Small intestine (tissue), 7 donors: ENCODE measurements at regions not wholly inside any gene's neighbourhood (a gene's known extent, or its start where the extent isn't known, plus 50 kb on each side); places are given as distances from the start of the nearest gene placed in this dataset.

Experiments used
- DNase-seq, 2 donors: peaks; one replicate each; pipeline versions ENCODE4 v3.0.0 to v3.0.0-alpha.2; 2013
- FAIRE-seq: peaks from 2 replicates; lab custom pipeline; 2012; peaks lifted over from hg19 to GRCh38; lab: Jason Lieb, UNC
- H3K27ac ChIP-seq, 3 donors: one replicate each; pipeline ENCODE4 v1.5.1; 2013; ENCODE audit warnings: low read length in 2 of 3, mild to moderate bottlenecking in 2 of 3, control low read depth in 1 of 3, inconsistent platforms in 1 of 3, low read depth in 1 of 3, moderate library complexity in 1 of 3
- H3K27me3 ChIP-seq, 3 donors: one replicate each; pipeline ENCODE4 v1.6.1; 2013; ENCODE audit warnings: low read length in 3 of 3, inconsistent platforms in 1 of 3; ENCODE audit not compliant: control insufficient read depth in 3 of 3, insufficient read depth in 3 of 3
- H3K36me3 ChIP-seq, 3 donors: one replicate each; pipeline ENCODE4 v1.6.1; 2013; ENCODE audit warnings: low read length in 3 of 3, inconsistent platforms in 1 of 3, low read depth in 1 of 3, mild to moderate bottlenecking in 1 of 3, moderate library complexity in 1 of 3; ENCODE audit not compliant: control insufficient read depth in 3 of 3, insufficient read depth in 2 of 3
- H3K4me1 ChIP-seq, 3 donors: one replicate each; pipeline ENCODE4 v1.6.1; 2013; ENCODE audit warnings: low read length in 2 of 3, inconsistent platforms in 1 of 3, low read depth in 1 of 3, mild to moderate bottlenecking in 1 of 3, moderate library complexity in 1 of 3; ENCODE audit not compliant: control insufficient read depth in 3 of 3, insufficient read depth in 2 of 3
- H3K4me3 ChIP-seq, 3 donors: one replicate each; pipeline ENCODE4 v1.5.1; 2013; ENCODE audit warnings: low read length in 3 of 3, control low read depth in 1 of 3, inconsistent platforms in 1 of 3, low read depth in 1 of 3, mild to moderate bottlenecking in 1 of 3, moderate library complexity in 1 of 3
- H3K9me3 ChIP-seq, 2 donors: one replicate each; pipeline ENCODE4 v1.6.1; 2013; ENCODE audit warnings: low read depth in 1 of 2, low read length in 1 of 2; ENCODE audit not compliant: control insufficient read depth in 2 of 2, insufficient read depth in 1 of 2
- WGBS, 3 donors: extraction: QIAGEN DNeasy Blood & Tissue Kit; methylation state at CpG; one replicate each; pipeline ENCODE4 v1.1.7; 2013; 5-methylcytosine and 5-hydroxymethylcytosine counted together
- donor health status: healthy with polysubstance abuse.
- donor health status: control.
- donor health status: control.
- donor health status: Bipolar disorder and iron deficiency.
- donor health status: healthy.

DNA sequence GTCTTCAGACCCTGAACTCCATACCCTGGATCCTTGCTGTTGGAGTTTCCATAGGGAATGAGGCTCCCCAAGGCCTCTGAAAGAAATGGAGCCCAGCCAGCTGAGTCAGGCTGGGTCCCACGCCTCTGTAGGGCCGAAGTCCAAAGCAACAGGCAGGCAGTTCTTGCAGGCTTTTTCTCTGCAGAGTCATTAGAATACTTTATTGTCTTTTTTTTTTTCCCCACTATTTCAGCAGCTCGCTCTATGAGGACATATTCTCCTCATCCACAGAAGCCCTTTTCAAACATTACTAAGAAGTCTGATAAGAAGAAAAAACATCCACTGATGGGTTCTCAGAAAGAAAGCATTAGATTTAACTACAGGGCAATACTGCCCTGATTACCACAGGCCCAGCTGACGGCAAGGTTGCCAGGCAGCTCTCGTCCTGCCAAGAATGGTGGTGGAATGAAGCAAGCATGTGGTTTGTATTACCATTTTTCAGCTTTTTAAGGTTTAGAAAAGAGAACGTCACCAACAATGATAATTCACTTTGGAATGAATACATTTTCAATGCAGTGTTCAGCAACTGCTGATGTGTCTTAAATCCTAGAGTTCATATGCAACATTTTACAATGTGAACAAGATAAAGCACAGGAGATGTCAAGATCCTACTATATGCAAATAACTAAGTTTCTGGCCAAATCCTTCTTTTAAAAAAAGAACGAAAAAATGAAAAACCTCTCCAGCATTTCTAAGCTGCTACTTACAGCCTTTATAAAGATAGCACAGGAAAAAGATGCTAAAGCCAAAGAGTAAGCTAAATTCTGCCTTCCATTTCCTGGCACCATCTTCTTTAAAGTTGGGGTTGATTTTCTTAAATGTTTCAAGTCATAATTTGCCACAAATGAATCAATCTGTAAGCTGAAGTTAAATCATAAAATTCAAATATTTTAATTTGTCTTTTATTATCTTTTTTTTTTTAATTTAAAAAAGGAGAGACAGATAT lies 223.6 kb upstream of the CITED2 start:
- H3K4me1 ChIP-seq: peaks cover 4 to 41% (median 6%) of the 10 kb centered on the region in 3 donors
- H3K36me3 ChIP-seq: no peaks in the 10 kb centered on the region
- H3K4me3 ChIP-seq: no peak overlapping the region
- H3K27me3 ChIP-seq: no peaks in the 10 kb centered on the region
- 19 to 40% (median 25%) methylated on average over 7 of the region's 7 CpGs for WGBS, 3 donors
- H3K27ac ChIP-seq: peak overlapping the region; percentile 81 to 89 (median 83)
- no peaks in the 10 kb centered on the region for H3K9me3 ChIP-seq
- FAIRE-seq: no peak
- peak; percentile 94 to 95 for DNase-seq

DNA sequence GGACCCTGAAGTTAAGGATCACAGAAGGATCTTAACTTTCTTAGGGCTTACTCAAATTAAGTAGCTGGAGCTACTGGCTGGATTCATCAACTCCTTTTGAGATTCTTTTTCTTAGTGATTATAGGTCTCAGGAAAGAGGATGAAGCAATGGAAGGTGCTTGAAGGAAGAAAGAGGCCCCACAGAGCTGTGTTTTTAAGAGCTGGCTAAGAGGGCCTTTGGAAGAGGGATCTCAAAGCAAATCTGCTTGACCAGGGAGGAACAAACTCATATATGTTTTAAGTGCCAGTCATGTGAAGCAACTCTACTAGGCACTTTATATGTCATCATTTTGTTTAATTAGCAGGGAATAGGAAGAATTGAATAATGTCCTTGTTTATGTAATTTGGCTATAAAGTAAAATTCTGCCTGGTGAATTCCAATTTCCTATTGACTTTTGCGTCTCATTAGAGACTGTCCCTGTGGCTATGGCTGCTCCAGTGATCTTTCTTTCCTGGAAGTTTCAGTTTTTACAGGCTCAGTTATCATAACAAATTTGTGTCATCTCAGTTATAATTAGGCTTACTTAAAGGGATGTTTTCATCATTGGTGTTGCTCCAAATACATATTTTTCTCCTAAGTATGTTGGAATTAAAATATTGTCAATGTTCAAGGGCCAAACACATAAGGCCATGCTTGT lies 222.8 kb upstream of the CITED2 start:
- Histone ChIP-seq H3K9me3 (no peaks in the 10 kb centered on the region), H3K4me3 (no peak overlapping the region), H3K36me3 (no peaks in the 10 kb centered on the region), H3K4me1 (peaks cover 4 to 49% (median 6%) of the 10 kb centered on the region in 3 donors), H3K27ac (peak overlapping the region; percentile 72 to 89 (median 83)), H3K27me3 (no peaks in the 10 kb centered on the region)
- DNase-seq: no peak
- FAIRE-seq: no peak
- 27 to 54% (median 52%) methylated on average over 1 of the region's 1 CpG for WGBS, 3 donors

DNA sequence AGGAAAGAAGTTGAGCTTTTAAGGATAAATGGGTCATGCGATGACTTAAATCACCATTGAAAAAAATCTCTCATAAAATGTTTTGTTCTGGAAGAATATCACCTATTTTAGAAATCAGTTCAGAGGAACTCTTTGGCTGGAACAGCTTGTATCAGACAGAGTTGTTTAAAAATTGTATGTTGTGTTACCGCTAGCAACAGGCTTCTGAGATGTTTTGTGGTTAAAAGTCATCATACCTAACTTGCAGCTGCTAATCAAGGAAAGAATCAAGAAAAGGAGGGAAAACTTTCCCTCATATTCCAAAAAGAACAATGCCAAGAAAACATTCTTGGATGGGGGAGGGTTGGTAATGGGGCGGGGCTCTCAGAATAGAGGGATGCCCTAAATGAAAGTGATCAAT lies 220.7 kb upstream of the CITED2 start:
- no peaks in the 10 kb centered on the region for H3K27me3 ChIP-seq
- no peaks in the 10 kb centered on the region for H3K36me3 ChIP-seq
- WGBS, 3 donors: 86 to 93% (median 87%) methylated on average over 3 of the region's 3 CpGs
- no peak for FAIRE-seq
- peak overlapping the region in 1 of 3 donors; percentile 47 for H3K27ac ChIP-seq
- peaks cover 4 to 59% (median 9%) of the 10 kb centered on the region in 3 donors for H3K4me1 ChIP-seq
- H3K4me3 ChIP-seq: no peak overlapping the region
- DNase-seq: no peak
- no peaks in the 10 kb centered on the region for H3K9me3 ChIP-seq

DNA sequence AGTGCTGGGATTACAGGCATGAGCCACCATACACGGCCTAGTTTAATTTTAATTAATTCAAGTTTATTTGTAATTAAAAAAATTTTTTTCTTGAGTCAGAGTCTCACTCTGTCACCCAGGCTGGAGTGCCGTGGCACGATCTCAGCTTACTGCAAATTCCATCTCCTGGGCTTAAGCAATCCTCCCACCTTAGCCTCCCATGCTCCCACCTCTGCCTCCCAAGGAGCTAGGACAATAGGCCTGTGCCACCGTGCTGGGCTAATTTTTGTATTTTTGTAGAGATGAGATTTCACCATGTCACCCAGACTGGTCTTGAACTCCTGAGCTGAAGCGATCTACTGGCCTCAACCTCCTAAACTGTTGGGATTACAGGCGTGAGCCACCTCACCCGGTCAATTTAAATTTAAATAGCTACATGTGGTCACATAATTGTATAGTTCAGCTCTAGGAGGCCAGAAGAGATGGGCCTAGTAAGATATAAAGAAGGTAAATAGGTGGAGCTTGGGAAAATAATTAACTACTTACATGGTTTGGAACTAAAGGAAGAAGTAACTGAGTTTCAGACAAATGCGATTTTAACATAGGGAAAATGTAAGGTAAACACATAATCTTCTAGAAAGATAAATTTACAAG lies 220.0 kb upstream of the CITED2 start:
- FAIRE-seq: no peak
- Histone ChIP-seq H3K27me3 (no peaks in the 10 kb centered on the region), H3K4me1 (peaks cover 4 to 67% (median 13%) of the 10 kb centered on the region in 3 donors), H3K27ac (peak overlapping the region in 1 of 3 donors; percentile 47), H3K4me3 (no peak overlapping the region), H3K9me3 (no peaks in the 10 kb centered on the region), H3K36me3 (no peaks in the 10 kb centered on the region)
- DNase-seq: no peak
- whole genome bisulfite sequencing, 3 donors: 81 to 87% (median 86%) methylated on average over 8 of the region's 8 CpGs

DNA sequence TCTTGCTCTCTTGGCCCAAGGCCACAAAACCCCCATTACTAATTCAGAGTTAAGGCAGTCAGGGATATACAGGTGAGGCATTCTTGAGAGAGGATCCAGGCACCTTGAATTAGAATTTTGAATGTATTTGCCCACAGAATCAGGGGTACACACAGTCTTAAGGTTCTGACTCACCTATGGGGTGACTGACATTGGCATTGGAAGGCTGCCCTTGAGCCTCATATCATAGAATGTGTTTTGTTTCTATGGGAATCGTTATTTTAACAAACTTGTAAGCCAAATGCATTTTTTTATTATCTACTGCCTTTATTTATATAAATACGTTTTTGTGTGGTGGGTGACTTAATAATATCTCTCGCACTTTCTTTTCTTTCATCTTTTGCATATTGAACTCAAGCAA lies 218.6 kb upstream of the CITED2 start:
- DNase-seq: no peak
- H3K36me3 ChIP-seq: no peaks in the 10 kb centered on the region
- FAIRE-seq: no peak
- 88 to 91% (median 89%) methylated on average over 3 of the region's 3 CpGs for WGBS, 3 donors
- no peak overlapping the region for H3K4me3 ChIP-seq
- no peaks in the 10 kb centered on the region for H3K9me3 ChIP-seq
- H3K27me3 ChIP-seq: no peaks in the 10 kb centered on the region
- H3K27ac ChIP-seq: no peak overlapping the region
- peaks cover 4 to 68% (median 13%) of the 10 kb centered on the region in 3 donors for H3K4me1 ChIP-seq

DNA sequence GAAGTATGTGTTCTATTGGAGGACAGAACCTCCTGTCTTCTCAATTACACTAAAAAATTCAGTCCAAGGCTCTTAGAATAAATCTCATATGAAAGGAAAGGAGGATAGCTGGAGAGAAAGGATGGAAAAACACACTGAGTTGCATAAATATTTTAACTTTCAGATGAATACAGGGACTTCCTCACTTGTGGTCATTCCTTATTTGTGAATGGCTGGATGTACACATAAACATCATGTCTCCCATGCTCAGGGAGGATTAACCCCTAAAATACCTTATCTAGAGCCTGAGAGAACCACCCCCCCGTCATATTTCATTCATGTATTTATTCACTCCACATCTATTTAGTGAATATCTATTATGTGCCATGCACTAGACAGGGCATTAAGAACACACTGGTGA lies 217.6 kb upstream of the CITED2 start:
- H3K36me3 ChIP-seq: no peaks in the 10 kb centered on the region
- H3K9me3 ChIP-seq: no peaks in the 10 kb centered on the region
- peaks cover 6 to 66% (median 9%) of the 10 kb centered on the region in 3 donors for H3K4me1 ChIP-seq
- DNase-seq (no peak), FAIRE-seq (no peak)
- H3K4me3 ChIP-seq: no peak overlapping the region
- WGBS, 3 donors: 62 to 89% (median 81%) methylated on average over 1 of the region's 1 CpG
- peak overlapping the region in 1 of 3 donors; percentile 24 for H3K27ac ChIP-seq
- no peaks in the 10 kb centered on the region for H3K27me3 ChIP-seq

DNA sequence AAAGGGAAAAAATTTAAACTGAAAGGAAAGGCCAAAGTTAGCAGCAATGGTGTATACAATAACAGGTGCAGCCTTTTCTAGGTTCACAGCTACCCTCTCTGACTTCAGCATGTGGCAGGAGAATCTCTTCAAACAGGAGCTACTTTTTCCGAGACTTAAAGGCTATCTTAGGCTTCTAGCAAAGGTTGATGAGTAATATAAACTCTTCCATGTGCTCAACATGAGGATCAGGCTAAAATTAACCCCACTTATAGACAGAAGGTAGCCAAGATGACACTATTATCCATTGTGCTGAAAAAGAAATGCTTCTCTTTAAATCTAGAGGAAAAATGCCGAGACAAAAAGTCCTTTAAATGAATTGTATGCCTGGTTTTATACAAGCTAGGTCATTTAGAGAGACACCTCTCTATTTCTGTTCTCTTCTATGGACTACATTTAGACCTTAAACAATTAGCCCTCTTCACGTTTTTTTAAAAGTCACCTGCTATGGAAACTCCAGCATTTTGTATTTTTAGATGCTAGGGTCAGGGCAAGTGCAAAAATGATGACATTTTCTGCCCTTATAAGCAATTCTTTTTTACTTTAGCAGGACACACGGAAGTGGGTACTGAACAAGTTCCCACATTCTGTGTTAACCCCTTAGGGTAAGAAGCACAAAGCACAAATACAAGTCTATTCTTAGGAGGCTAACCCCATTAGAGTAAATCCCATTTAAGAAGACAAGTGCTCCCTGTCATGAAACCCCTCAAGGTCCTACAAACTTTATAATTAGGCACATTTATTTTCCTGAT lies 216.8 kb upstream of the CITED2 start:
- no peaks in the 10 kb centered on the region for H3K36me3 ChIP-seq
- no peak for FAIRE-seq
- no peak for DNase-seq
- H3K27me3 ChIP-seq: no peaks in the 10 kb centered on the region
- H3K9me3 ChIP-seq: no peaks in the 10 kb centered on the region
- 44 to 50% (median 48%) methylated on average over 4 of the region's 4 CpGs for WGBS, 3 donors
- peaks cover 5 to 61% (median 9%) of the 10 kb centered on the region in 3 donors for H3K4me1 ChIP-seq
- H3K27ac ChIP-seq: no peak overlapping the region
- no peak overlapping the region for H3K4me3 ChIP-seq
